ENCODE measurements at regions not wholly inside any gene's neighbourhood (a gene's known extent, or its start where the extent isn't known, plus 50 kb on each side); places are given as distances from the start of the nearest gene placed in this dataset.

GRCh38 chr9:23153058-23153457, 673.0 kb downstream of the ELAVL2 start:
- H3K4me3 ChIP-seq (ENCODE audit: low read depth, low read length), result no peak overlapping the region
- no peak for DNase-seq (ENCODE audit: low read depth)
- TF ChIP-seq CTCF (IDR thresholded peaks at IDR 0.05; ENCODE audit: insufficient read depth, low read length), result peak; percentile 8

GRCh38 chr9:23160491-23160890, 665.5 kb downstream of the ELAVL2 start:
- H3K4me3 ChIP-seq (ENCODE audit: low read depth, low read length), result no peak overlapping the region
- no peak for DNase-seq (ENCODE audit: low read depth)
- TF ChIP-seq CTCF (IDR thresholded peaks at IDR 0.05; ENCODE audit: insufficient read depth, low read length), result no peak

- no peak overlapping the region for H3K4me3 ChIP-seq (ENCODE audit: low read depth, low read length)
- no peak for DNase-seq (ENCODE audit: low read depth)
- no peak for TF ChIP-seq CTCF (IDR thresholded peaks at IDR 0.05; ENCODE audit: insufficient read depth, low read length)
Measured at GRCh38 chr9:23160952-23161469, 665.0 kb downstream of the ELAVL2 start.

GRCh38 chr9:23162789-23163188, 663.3 kb downstream of the ELAVL2 start:
- no peak for DNase-seq (ENCODE audit: low read depth)
- no peak overlapping the region for H3K4me3 ChIP-seq (ENCODE audit: low read depth, low read length)
- no peak for TF ChIP-seq CTCF (IDR thresholded peaks at IDR 0.05; ENCODE audit: insufficient read depth, low read length)

GRCh38 chr9:23171479-23171878, 654.6 kb downstream of the ELAVL2 start:
- TF ChIP-seq CTCF (IDR thresholded peaks at IDR 0.05; ENCODE audit: insufficient read depth, low read length), result no peak
- H3K4me3 ChIP-seq (ENCODE audit: low read depth, low read length), result no peak overlapping the region
- DNase-seq (ENCODE audit: low read depth), result no peak

- no peak overlapping the region for H3K4me3 ChIP-seq (ENCODE audit: low read depth, low read length)
- no peak for TF ChIP-seq CTCF (IDR thresholded peaks at IDR 0.05; ENCODE audit: insufficient read depth, low read length)
- DNase-seq (ENCODE audit: low read depth), result no peak
Measured at GRCh38 chr9:23172206-23172605, 653.8 kb downstream of the ELAVL2 start.

- H3K4me3 ChIP-seq (ENCODE audit: low read depth, low read length), result no peak overlapping the region
- no peak for TF ChIP-seq CTCF (IDR thresholded peaks at IDR 0.05; ENCODE audit: insufficient read depth, low read length)
- DNase-seq (ENCODE audit: low read depth), result no peak
Measured at GRCh38 chr9:23172979-23173637, 652.9 kb downstream of the ELAVL2 start.

All from fibroblast of the aortic adventitia (primary cell).